ENCODE measurements at regions not wholly inside any gene's neighbourhood (a gene's known extent, or its start where the extent isn't known, plus 50 kb on each side); places are given as distances from the start of the nearest gene placed in this dataset.

- no peak for TF ChIP-seq ELF4 (IDR thresholded peaks at IDR 0.05)
- no peak for TF ChIP-seq FOXK2 (IDR thresholded peaks at IDR 0.05)
- TF ChIP-seq ZNF384 (IDR thresholded peaks at IDR 0.05): no peak
- no peak for TF ChIP-seq SP1 (IDR thresholded peaks at IDR 0.05)
- TF ChIP-seq FOXM1 (IDR thresholded peaks at IDR 0.05; ENCODE audit: borderline replicate concordance): no peak
- TF ChIP-seq HDGF (IDR thresholded peaks at IDR 0.05; ENCODE audit: borderline replicate concordance): no peak
- TF ChIP-seq FOXA1 (IDR thresholded peaks at IDR 0.05): no peak
These were observed 205.9 kb downstream of the ZIC1 start for GRCh38 chr3:147615035-147615434.

Data from HEK293T (cell line).